LHCN-M2 (cell line): ENCODE measurements at regions not wholly inside any gene's neighbourhood (a gene's known extent, or its start where the extent isn't known, plus 50 kb on each side); places are given as distances from the start of the nearest gene placed in this dataset.

ENCODE experiments used
- DNase-seq: peaks from one replicate; pipeline ENCODE4 v3.0.0-alpha.2; 2012; ENCODE audit warnings: low read depth

GRCh38 chr1:208419746-208420420 is 175.7 kb upstream of the PLXNA2 start:
- no peak for DNase-seq

- no peak for DNase-seq
Measured at GRCh38 chr1:208420696-208421095, 176.5 kb upstream of the PLXNA2 start.

- DNase-seq, result no peak
Measured at GRCh38 chr1:208421486-208421885, 177.3 kb upstream of the PLXNA2 start.

GRCh38 chr1:208423526-208423925 is 179.3 kb upstream of the PLXNA2 start:
- DNase-seq, result no peak

- no peak for DNase-seq
Measured at GRCh38 chr1:208425096-208425495, 180.9 kb upstream of the PLXNA2 start.

GRCh38 chr1:208430220-208430619 is 186.0 kb upstream of the PLXNA2 start:
- DNase-seq, result no peak

GRCh38 chr1:208431721-208432120 is 187.5 kb upstream of the PLXNA2 start:
- DNase-seq, result peak; percentile 64

GRCh38 chr1:208432346-208432745 is 188.2 kb upstream of the PLXNA2 start:
- no peak for DNase-seq

GRCh38 chr1:208433086-208433485 is 188.9 kb upstream of the PLXNA2 start:
- DNase-seq, result peak; percentile 68

GRCh38 chr1:208433971-208434370 is 189.8 kb upstream of the PLXNA2 start:
- no peak for DNase-seq

GRCh38 chr1:208437401-208437800 is 193.2 kb upstream of the PLXNA2 start:
- peak; percentile 17 for DNase-seq

- DNase-seq, result no peak
Measured at GRCh38 chr1:208438112-208438699, 194.0 kb upstream of the PLXNA2 start.

GRCh38 chr1:208445758-208446203 is 201.6 kb upstream of the PLXNA2 start:
- no peak for DNase-seq

- DNase-seq, result no peak
Measured at GRCh38 chr1:208446271-208446691, 202.1 kb upstream of the PLXNA2 start.

- DNase-seq, result no peak
Measured at GRCh38 chr1:208448425-208448824, 204.2 kb upstream of the PLXNA2 start.

- no peak for DNase-seq
Measured at GRCh38 chr1:208449951-208450350, 205.8 kb upstream of the PLXNA2 start.

- no peak for DNase-seq
Measured at GRCh38 chr1:208450958-208451357, 206.8 kb upstream of the PLXNA2 start.

- peak; percentile 17 for DNase-seq
Measured at GRCh38 chr1:208455821-208456220, 211.6 kb upstream of the PLXNA2 start.

- no peak for DNase-seq
Measured at GRCh38 chr1:208456487-208456886, 212.3 kb upstream of the PLXNA2 start.

- DNase-seq, result no peak
Measured at GRCh38 chr1:208460823-208461222, 216.6 kb upstream of the PLXNA2 start.

- DNase-seq, result no peak
Measured at GRCh38 chr1:208461680-208462079, 217.5 kb upstream of the PLXNA2 start.

- no peak for DNase-seq
Measured at GRCh38 chr1:208462761-208463160, 218.6 kb upstream of the PLXNA2 start.

- no peak for DNase-seq
Measured at GRCh38 chr1:208465266-208465665, 221.1 kb upstream of the PLXNA2 start.
